ENCODE measurements at regions not wholly inside any gene's neighbourhood (a gene's known extent, or its start where the extent isn't known, plus 50 kb on each side); places are given as distances from the start of the nearest gene placed in this dataset.

DNA sequence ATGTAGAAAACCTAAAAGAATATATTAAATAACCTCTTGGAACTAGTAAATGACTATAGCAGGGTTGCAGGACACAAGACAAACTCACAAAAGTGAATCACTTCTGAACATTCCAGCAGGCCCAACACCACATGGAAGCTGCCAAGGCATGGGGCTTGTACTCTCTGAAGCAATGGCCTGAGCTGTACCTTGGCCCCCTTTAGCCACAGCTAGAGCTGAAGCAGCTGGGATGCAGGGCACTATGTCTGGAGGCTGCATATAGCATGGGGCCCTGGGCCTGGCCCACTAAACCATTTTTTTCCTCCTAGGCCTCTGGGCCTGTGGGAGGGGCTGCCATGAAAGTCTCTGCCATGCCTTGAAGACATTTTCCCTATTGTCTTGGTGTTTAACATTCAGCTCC, 1067.3 kb downstream of the LRFN5 start:
- ChIA-PET POLR2A (no interaction called here), CTCF (no interaction called here)
- Histone ChIP-seq H3K27me3 (ENCODE audit: control insufficient read depth, insufficient read depth, low read length) (no peaks in the 10 kb centered on the region), H3K9me3 (ENCODE audit: control insufficient read depth, insufficient read depth, low read depth, low read length) (no peaks in the 10 kb centered on the region), H3K4me1 (ENCODE audit: control insufficient read depth, insufficient read depth, low read length) (no peaks in the 10 kb centered on the region), H3K36me3 (ENCODE audit: control insufficient read depth, insufficient read depth, low read length) (no peaks in the 10 kb centered on the region; the same call in 1 of the 2 replicates), H3K4me3 (ENCODE audit: low read depth in 2 of 2, low read length in 2 of 2) (no peak overlapping the region), H3K27ac (ENCODE audit: low read length) (no peak overlapping the region)
- intact Hi-C loops (cut with micrococcal nuclease; ENCODE audit: unreplicated experiment) (no loop called here), in situ Hi-C loops (cut with HindIII; ENCODE audit: low pct_unique_long_range_greater_than_20kb, low sequenced_read_pairs) (no loop called here)
- BruUV-seq (replicated peaks) = no TSS peak
- DNase-seq (ENCODE audit: low read depth, low spot score) (no peak), ATAC-seq (no peak)
- TF ChIP-seq SIN3A (IDR thresholded peaks at IDR 0.05; ENCODE audit: borderline replicate concordance, insufficient read depth, low read depth, low read length) = no peak
- TF ChIP-seq TCF7L2 (IDR thresholded peaks at IDR 0.05; ENCODE audit: low read depth, low read length) = no peak
- no peak for TF ChIP-seq POLR2AphosphoS5 (IDR thresholded peaks at IDR 0.05; ENCODE audit: low read depth, low read length)
- TF ChIP-seq, protein P1, sequence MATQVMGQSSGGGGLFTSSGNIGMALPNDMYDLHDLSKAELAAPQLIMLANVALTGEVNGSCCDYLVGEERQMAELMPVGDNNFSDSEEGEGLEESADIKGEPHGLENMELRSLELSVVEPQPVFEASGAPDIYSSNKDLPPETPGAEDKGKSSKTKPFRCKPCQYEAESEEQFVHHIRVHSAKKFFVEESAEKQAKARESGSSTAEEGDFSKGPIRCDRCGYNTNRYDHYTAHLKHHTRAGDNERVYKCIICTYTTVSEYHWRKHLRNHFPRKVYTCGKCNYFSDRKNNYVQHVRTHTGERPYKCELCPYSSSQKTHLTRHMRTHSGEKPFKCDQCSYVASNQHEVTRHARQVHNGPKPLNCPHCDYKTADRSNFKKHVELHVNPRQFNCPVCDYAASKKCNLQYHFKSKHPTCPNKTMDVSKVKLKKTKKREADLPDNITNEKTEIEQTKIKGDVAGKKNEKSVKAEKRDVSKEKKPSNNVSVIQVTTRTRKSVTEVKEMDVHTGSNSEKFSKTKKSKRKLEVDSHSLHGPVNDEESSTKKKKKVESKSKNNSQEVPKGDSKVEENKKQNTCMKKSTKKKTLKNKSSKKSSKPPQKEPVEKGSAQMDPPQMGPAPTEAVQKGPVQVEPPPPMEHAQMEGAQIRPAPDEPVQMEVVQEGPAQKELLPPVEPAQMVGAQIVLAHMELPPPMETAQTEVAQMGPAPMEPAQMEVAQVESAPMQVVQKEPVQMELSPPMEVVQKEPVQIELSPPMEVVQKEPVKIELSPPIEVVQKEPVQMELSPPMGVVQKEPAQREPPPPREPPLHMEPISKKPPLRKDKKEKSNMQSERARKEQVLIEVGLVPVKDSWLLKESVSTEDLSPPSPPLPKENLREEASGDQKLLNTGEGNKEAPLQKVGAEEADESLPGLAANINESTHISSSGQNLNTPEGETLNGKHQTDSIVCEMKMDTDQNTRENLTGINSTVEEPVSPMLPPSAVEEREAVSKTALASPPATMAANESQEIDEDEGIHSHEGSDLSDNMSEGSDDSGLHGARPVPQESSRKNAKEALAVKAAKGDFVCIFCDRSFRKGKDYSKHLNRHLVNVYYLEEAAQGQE (IDR thresholded peaks at IDR 0.05; ENCODE audit: insufficient read depth in 1 of 2, low read depth in 2 of 2, low read length in 1 of 2) = no peak
- TF ChIP-seq, protein P2, sequence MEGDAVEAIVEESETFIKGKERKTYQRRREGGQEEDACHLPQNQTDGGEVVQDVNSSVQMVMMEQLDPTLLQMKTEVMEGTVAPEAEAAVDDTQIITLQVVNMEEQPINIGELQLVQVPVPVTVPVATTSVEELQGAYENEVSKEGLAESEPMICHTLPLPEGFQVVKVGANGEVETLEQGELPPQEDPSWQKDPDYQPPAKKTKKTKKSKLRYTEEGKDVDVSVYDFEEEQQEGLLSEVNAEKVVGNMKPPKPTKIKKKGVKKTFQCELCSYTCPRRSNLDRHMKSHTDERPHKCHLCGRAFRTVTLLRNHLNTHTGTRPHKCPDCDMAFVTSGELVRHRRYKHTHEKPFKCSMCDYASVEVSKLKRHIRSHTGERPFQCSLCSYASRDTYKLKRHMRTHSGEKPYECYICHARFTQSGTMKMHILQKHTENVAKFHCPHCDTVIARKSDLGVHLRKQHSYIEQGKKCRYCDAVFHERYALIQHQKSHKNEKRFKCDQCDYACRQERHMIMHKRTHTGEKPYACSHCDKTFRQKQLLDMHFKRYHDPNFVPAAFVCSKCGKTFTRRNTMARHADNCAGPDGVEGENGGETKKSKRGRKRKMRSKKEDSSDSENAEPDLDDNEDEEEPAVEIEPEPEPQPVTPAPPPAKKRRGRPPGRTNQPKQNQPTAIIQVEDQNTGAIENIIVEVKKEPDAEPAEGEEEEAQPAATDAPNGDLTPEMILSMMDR (IDR thresholded peaks at IDR 0.05) = no peak

DNA sequence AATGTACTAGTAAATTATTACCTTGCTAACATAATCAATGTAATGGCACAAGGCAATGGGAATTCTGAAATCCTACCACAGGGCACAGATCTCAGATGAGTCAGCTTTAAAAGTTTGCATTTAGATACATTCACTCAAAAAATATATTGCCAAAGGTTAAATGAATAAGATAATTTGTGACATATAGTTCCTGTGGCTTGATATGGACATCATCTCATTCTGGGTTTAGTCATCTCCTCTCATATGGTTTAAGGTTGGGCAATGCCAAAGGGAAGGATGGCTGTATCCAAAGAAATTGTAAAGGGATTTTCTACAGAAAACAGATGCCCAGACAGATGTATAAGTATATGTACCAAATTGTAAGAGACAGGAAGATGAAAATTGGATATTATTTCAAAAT, 1065.0 kb downstream of the LRFN5 start:
- no peak overlapping the region for H3K4me3 ChIP-seq (ENCODE audit: low read depth in 2 of 2, low read length in 2 of 2)
- H3K27me3 ChIP-seq (ENCODE audit: control insufficient read depth, insufficient read depth, low read length) = no peaks in the 10 kb centered on the region
- TF ChIP-seq TCF7L2 (IDR thresholded peaks at IDR 0.05; ENCODE audit: low read depth, low read length) = no peak
- TF ChIP-seq, protein P1 (IDR thresholded peaks at IDR 0.05; ENCODE audit: insufficient read depth in 1 of 2, low read depth in 2 of 2, low read length in 1 of 2) = no peak
- TF ChIP-seq POLR2AphosphoS5 (IDR thresholded peaks at IDR 0.05; ENCODE audit: low read depth, low read length) = no peak
- TF ChIP-seq, protein P2 (IDR thresholded peaks at IDR 0.05) = no peak
- TF ChIP-seq SIN3A (IDR thresholded peaks at IDR 0.05; ENCODE audit: borderline replicate concordance, insufficient read depth, low read depth, low read length) = no peak
- no peaks in the 10 kb centered on the region; the same call in 1 of the 2 replicates for H3K36me3 ChIP-seq (ENCODE audit: control insufficient read depth, insufficient read depth, low read length)
- DNase-seq (ENCODE audit: low read depth, low spot score) = no peak
- BruUV-seq (replicated peaks) = no TSS peak
- in situ Hi-C loops (cut with HindIII; ENCODE audit: low pct_unique_long_range_greater_than_20kb, low sequenced_read_pairs) (no loop called here), intact Hi-C loops (cut with micrococcal nuclease; ENCODE audit: unreplicated experiment) (no loop called here)
- CTCF ChIA-PET = no interaction called here
- H3K4me1 ChIP-seq (ENCODE audit: control insufficient read depth, insufficient read depth, low read length) = no peaks in the 10 kb centered on the region
- POLR2A ChIA-PET = no interaction called here
- no peak for ATAC-seq
- H3K9me3 ChIP-seq (ENCODE audit: control insufficient read depth, insufficient read depth, low read depth, low read length) = no peaks in the 10 kb centered on the region
- no peak overlapping the region for H3K27ac ChIP-seq (ENCODE audit: low read length)

All from Panc1 (cell line).